Peyer's patch (tissue), 4 donors: ENCODE measurements at regions not wholly inside any gene's neighbourhood (a gene's known extent, or its start where the extent isn't known, plus 50 kb on each side); places are given as distances from the start of the nearest gene placed in this dataset.

Experiments
- DNase-seq, 3 donors: peaks; one replicate each; pipeline ENCODE4 v3.0.0-alpha.2; 2017 to 2019
- H3K27ac ChIP-seq, 4 donors: fragments of 200-600 bp; sonication (generic); one replicate each; pipeline ENCODE4 v1.5.1; 2016 to 2019
- H3K27me3 ChIP-seq, 2 donors: fragments of 200-600 bp; sonication (generic); one replicate each; pipeline ENCODE4 v1.5.1; 2019
- H3K36me3 ChIP-seq, 3 donors: fragments of 200-600 bp; sonication (generic); one replicate each; pipeline ENCODE4 v1.5.1; 2016 to 2019
- H3K4me1 ChIP-seq, 4 donors: fragments of 200-600 bp; sonication (generic); one replicate each; pipeline ENCODE4 v1.5.1; 2016 to 2019
- H3K4me3 ChIP-seq, 4 donors: fragments of 200-600 bp; sonication (generic); 1 replicate in 3 of 4; 2 replicates in 1 of 4; pipeline ENCODE4 v1.5.1; 2016 to 2019; ENCODE audit warnings: mild to moderate bottlenecking in 1 of 4
- H3K9me3 ChIP-seq, 4 donors: fragments of 200-600 bp; sonication (generic); one replicate each; pipeline ENCODE4 v1.5.1; 2016 to 2019; ENCODE audit warnings: mild to moderate bottlenecking in 1 of 4
- POLR2A ChIP-seq, 2 donors: fragments of 450-650 bp; IDR thresholded peaks; one replicate each; pipeline ENCODE4 v1.5.1; 2017; ENCODE audit warnings: antibody characterized with exemption in 2 of 2, mild to moderate bottlenecking in 2 of 2, moderate library complexity in 2 of 2
- TF ChIP-seq, protein P1 (sequence below), 6 experiments: fragments of 450-650 bp in 4 of 6; fragments of 200-600 bp in 2 of 6; sonication (generic) in 1 of 6; IDR thresholded peaks; one replicate each; pipeline ENCODE4 v1.5.1; 2017 to 2019; ENCODE audit warnings: antibody characterized with exemption in 6 of 6, mild to moderate bottlenecking in 3 of 6, moderate library complexity in 1 of 6

DNA sequence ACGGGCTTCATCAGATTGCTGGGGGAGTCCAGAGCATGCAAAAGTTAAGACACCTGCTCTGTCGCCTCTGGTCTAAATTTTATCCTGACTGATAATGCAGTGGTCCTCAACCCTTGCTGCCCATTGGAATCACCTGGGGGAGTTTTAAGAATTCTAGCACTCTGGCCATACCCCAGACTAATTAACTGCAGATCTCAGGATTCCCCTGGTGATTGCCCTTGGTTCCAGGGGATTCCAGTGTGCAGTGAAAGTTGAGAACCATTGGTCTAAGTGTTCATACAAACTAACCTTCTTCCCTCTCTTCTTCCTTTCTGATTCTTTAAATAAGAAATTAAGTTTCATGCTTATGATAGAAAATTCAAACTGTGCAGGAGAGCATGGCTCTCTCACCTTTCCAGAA, 105.7 kb upstream of the MGAT5 start:
- H3K9me3 ChIP-seq, result no peaks in the 10 kb centered on the region
- H3K4me3 ChIP-seq, result no peak overlapping the region
- H3K4me1 ChIP-seq, result peaks cover 0 to 2% (median 0%) of the 10 kb centered on the region in 4 donors
- no peaks in the 10 kb centered on the region for H3K27me3 ChIP-seq
- DNase-seq, result no peak
- H3K36me3 ChIP-seq, result peaks cover 0 to 12% (median 0%) of the 10 kb centered on the region in 3 donors
- H3K27ac ChIP-seq, result no peak overlapping the region
- TF ChIP-seq, protein P1, sequence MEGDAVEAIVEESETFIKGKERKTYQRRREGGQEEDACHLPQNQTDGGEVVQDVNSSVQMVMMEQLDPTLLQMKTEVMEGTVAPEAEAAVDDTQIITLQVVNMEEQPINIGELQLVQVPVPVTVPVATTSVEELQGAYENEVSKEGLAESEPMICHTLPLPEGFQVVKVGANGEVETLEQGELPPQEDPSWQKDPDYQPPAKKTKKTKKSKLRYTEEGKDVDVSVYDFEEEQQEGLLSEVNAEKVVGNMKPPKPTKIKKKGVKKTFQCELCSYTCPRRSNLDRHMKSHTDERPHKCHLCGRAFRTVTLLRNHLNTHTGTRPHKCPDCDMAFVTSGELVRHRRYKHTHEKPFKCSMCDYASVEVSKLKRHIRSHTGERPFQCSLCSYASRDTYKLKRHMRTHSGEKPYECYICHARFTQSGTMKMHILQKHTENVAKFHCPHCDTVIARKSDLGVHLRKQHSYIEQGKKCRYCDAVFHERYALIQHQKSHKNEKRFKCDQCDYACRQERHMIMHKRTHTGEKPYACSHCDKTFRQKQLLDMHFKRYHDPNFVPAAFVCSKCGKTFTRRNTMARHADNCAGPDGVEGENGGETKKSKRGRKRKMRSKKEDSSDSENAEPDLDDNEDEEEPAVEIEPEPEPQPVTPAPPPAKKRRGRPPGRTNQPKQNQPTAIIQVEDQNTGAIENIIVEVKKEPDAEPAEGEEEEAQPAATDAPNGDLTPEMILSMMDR (IDR thresholded peaks at IDR 0.05), result no peak
- TF ChIP-seq POLR2A (IDR thresholded peaks at IDR 0.05), result no peak

DNA sequence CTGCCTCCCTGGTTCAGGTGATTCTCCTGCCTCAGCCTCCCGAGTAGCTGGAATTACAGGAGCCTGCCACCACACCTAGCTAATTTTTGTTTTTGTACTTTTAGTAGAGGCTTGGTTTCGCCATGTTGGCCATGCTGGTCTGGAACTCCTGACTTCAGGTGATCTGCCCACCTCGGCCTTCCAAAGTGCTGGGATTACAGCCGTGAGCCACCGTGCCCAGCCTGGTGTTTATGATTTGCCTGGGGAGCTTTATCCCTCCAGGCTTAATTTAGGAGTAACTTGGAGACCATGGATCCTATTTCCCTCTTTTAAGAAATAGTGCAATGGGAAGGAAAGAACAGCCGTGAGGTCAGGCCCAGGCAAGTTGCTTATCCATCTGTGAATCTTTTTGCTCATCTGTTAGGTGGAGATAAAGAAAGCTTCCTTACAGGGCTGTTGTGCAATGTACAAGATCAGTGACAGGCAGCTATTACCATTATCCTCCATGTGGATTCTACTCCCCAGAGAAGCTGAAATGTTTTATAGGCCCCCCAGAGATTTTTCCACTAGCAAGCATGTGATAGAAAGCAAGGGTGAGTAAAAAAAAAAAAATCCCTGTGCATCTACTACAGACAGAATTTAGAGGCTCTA, 104.9 kb upstream of the MGAT5 start:
- no peak for TF ChIP-seq POLR2A (IDR thresholded peaks at IDR 0.05)
- TF ChIP-seq, protein P1 (IDR thresholded peaks at IDR 0.05), result no peak
- Histone ChIP-seq H3K27ac (no peak overlapping the region), H3K4me3 (no peak overlapping the region), H3K36me3 (peaks cover 0 to 12% (median 0%) of the 10 kb centered on the region in 3 donors), H3K9me3 (no peaks in the 10 kb centered on the region), H3K4me1 (peaks cover 0 to 2% (median under 1%) of the 10 kb centered on the region in 4 donors), H3K27me3 (no peaks in the 10 kb centered on the region)
- DNase-seq, result no peak

DNA sequence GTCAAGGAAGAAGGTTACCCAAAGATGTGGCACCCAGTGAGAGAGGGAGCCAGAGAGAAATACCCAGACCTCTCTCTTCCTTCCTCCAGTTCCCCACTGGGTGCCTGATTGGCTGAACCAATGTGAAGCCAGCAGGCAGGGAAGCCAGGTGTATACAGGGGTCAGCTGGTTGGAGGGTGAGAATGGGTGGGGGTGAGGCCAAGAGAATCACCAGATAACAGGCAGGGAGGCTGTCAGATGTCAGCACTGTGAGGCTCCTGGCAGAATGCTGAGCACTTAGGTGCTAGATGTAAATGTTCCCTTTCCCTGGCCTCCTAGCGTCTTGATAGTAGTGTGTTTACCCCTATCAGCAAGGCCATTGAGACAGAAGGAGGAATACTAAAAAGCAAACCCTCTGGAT, 104.0 kb upstream of the MGAT5 start:
- Histone ChIP-seq H3K9me3 (no peaks in the 10 kb centered on the region), H3K36me3 (peaks cover 0 to 12% (median 0%) of the 10 kb centered on the region in 3 donors), H3K4me3 (no peak overlapping the region), H3K27me3 (no peaks in the 10 kb centered on the region), H3K4me1 (peaks cover 3 to 11% (median 7%) of the 10 kb centered on the region in 4 donors), H3K27ac (peak overlapping the region in 1 of 4 donors; percentile 25)
- no peak for TF ChIP-seq POLR2A (IDR thresholded peaks at IDR 0.05)
- TF ChIP-seq, protein P1 (IDR thresholded peaks at IDR 0.05), result no peak
- no peak for DNase-seq

DNA sequence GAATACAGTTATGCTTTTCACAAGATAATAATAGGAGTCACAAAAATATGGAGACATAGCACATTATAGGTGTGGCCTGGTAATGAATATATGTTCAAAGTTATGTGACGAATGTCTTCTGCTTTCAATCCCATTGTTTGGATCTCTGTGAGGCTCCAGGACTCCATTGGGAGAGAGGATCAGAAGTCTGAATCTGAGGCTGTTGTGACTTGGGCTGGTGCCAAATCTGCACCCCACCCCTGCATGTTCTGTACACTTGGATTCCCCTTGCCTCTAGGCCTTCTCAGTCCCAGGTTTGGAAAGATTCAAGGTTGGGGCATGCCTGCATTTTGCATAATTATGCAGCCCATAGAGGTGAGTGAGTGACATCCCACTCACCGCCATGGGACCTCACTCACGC, 103.1 kb upstream of the MGAT5 start:
- peaks cover 3 to 18% (median 11%) of the 10 kb centered on the region in 4 donors for H3K4me1 ChIP-seq

DNA sequence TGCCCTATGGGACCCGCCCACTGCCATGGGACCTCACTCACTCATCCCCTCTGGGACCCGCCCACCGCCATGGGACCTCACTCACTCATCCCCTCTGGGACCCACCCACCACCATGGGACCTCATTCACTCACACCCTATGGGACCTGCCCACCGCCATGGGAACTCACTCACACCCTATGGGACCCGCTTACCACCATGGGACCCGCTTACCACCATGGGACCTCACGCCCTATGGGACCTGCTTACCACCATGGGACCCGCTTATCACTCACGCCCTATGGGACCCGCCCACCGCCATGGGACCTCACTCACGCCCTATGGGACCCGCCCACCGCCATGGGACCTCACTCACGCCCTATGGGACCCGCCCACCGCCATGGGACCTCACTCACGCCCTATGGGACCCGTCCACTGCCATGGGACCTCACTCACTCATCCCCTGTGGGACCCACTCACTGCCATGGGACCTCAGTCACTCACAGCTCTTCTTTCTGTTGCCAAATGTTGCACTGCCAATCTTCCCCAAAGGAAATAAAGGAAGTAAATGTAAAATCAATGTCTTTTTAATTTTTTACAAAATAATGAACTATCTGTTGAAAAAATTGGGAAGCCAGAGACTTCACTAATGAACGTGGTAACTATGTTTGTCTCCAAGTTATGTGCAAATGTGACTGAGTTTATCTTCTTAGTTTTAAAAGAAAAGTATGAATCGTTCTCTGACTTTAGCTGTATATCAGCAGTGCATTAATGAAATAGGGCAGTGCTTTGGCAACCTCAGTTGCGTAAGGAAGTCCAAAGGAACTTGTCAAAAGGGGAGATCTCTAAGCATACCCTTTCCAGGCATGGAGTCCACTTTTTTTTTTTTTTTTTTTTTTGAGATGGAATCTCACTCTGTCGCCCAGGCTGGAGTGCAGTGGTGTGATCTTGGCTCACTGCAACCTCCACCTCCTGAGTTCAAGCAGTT, 101.5 kb upstream of the MGAT5 start:
- Histone ChIP-seq H3K4me1 (peaks cover 3 to 19% (median 13%) of the 10 kb centered on the region in 4 donors), H3K36me3 (peaks cover 0 to 12% (median 0%) of the 10 kb centered on the region in 3 donors), H3K4me3 (no peak overlapping the region), H3K27me3 (no peaks in the 10 kb centered on the region), H3K27ac (no peak overlapping the region), H3K9me3 (no peaks in the 10 kb centered on the region)
- TF ChIP-seq, protein P1 (IDR thresholded peaks at IDR 0.05), result no peak
- no peak for TF ChIP-seq POLR2A (IDR thresholded peaks at IDR 0.05)
- no peak for DNase-seq

More for the DNA sequence above, 103.1 kb upstream of the MGAT5 start:
- Histone ChIP-seq H3K27me3 (no peaks in the 10 kb centered on the region), H3K9me3 (no peaks in the 10 kb centered on the region), H3K36me3 (peaks cover 0 to 12% (median 0%) of the 10 kb centered on the region in 3 donors), H3K27ac (peak overlapping the region in 1 of 4 donors; percentile 25), H3K4me3 (no peak overlapping the region)
- TF ChIP-seq, protein P1 (IDR thresholded peaks at IDR 0.05), result no peak
- TF ChIP-seq POLR2A (IDR thresholded peaks at IDR 0.05), result no peak
- no peak for DNase-seq
